Activated T-helper 17 cell treated with anti-CD3 and anti-CD28 coated beads, Interleukin-2, amount 50 U/mL, for 72 hours (primary cell): ENCODE measurements at regions not wholly inside any gene's neighbourhood (a gene's known extent, or its start where the extent isn't known, plus 50 kb on each side); places are given as distances from the start of the nearest gene placed in this dataset.
A peak's percentile ranks its signal among the peaks of the same experiment; 100 is the strongest.

Source experiments
- ATAC-seq: fragments of 150-1000 bp; cut with Tn5 transposase; replicated peaks from 2 replicates; pipeline ENCODE4 v1.10.0; 2021; ENCODE audit warnings: mild to moderate bottlenecking, moderate library complexity
- H3K27ac Mint-ChIP-seq: one replicate; pipeline ENCODE4 v1.8.0; 2022; ENCODE audit warnings: mixed read lengths
- H3K27me3 Mint-ChIP-seq: one replicate; pipeline ENCODE4 v1.8.0; 2022; ENCODE audit warnings: mixed read lengths
- H3K36me3 Mint-ChIP-seq: one replicate; pipeline ENCODE4 v1.8.0; 2022; ENCODE audit warnings: low read depth, mild to moderate bottlenecking, mixed read lengths
- H3K4me1 Mint-ChIP-seq: one replicate; pipeline ENCODE4 v1.8.0; 2022; ENCODE audit warnings: mixed read lengths
- H3K4me3 Mint-ChIP-seq: one replicate; pipeline ENCODE4 v1.8.0; 2022; ENCODE audit warnings: mild to moderate bottlenecking, mixed read lengths
- H3K9me3 Mint-ChIP-seq: one replicate; pipeline ENCODE4 v1.8.0; 2022; ENCODE audit warnings: mixed read lengths

DNA sequence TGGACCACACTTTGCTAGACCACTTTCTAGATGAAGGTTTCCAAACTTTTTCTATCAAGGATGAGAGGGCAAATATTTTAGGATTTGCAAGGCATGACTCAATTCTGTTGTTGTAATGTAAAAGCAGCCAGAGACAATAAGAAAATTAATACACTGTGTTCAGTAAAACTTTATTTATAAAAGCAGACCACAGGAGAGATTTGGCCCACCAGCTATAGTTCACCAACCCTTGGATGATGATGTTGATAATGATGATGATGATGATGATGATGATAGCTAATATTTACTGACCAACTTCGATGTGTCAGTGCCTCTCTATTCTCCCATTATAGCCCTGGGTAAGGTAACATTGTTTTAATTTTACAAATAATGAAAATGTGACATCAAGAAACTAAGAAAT is 156.5 kb downstream of the BTG1 start:
- H3K27me3 Mint-ChIP-seq, result no peaks in the 10 kb centered on the region
- H3K36me3 Mint-ChIP-seq, result no peaks in the 10 kb centered on the region
- H3K27ac Mint-ChIP-seq, result no peak overlapping the region
- peaks cover 9% of the 10 kb centered on the region for H3K4me1 Mint-ChIP-seq
- ATAC-seq, result no peak
- H3K9me3 Mint-ChIP-seq, result no peaks in the 10 kb centered on the region
- no peak overlapping the region for H3K4me3 Mint-ChIP-seq

DNA sequence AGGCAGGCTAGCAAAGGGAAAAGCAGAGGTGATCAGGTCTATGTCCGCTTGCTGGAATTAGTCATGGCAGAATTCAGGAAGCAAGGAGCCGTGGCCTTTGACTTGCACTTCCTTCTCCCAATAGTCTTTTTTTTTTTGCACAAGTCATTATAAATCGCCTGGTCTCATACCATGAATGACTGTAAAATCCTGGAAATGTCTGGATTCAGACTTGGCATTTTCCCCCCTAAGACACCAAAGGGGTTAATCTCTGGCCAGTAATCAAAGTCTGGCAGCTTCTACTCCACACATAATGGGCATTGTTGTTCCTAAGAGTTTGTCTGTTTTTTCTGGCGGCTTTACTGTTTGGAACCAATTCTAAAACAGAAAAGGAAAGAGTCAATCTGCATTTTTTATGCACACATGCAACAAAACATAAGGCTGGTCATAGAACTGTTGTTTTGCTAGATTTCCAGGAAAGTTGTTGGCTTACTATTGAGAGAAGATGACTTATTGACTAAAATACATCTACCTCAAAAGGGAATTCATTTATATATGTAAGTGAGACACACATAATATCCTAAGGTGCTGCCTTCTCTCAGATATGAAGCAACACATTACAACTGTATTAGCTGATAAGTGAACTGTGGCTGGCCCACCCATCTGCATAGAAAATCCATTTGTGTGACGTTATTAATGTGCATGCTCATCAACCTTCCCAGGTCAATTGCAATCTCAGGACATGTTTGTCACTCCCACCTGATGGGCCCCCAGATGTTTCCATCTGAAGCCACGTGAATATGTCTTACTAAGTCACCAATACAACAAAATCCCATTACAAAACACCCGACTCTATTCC is 157.3 kb downstream of the BTG1 start:
- Mint-ChIP-seq H3K27me3 (no peaks in the 10 kb centered on the region), H3K4me1 (peaks cover 9% of the 10 kb centered on the region), H3K27ac (no peak overlapping the region), H3K4me3 (no peak overlapping the region), H3K36me3 (no peaks in the 10 kb centered on the region), H3K9me3 (no peaks in the 10 kb centered on the region)
- no peak for ATAC-seq

DNA sequence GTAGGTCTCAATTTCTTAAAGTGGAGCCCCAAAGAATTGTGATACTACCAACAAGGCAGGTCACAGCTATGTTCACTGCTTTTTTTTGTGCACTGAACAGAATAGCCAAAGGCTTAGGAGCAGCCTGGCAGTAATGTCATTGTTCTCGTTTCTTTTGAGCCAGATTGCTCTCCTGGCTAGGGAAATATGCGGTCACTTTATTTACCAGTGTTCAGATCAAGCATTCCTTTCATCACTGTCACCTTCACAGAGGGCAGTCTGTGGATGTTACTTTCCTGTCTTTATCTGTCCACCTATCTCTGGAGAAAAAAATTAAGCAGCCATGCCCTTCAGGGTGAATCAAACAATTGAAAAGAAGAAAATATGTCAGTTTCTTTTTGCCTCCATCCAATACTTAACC is 159.6 kb downstream of the BTG1 start:
- Mint-ChIP-seq H3K36me3 (no peaks in the 10 kb centered on the region), H3K9me3 (no peaks in the 10 kb centered on the region), H3K27ac (no peak overlapping the region), H3K27me3 (no peaks in the 10 kb centered on the region), H3K4me3 (no peak overlapping the region), H3K4me1 (peaks cover 9% of the 10 kb centered on the region)
- peak; percentile 11 for ATAC-seq

DNA sequence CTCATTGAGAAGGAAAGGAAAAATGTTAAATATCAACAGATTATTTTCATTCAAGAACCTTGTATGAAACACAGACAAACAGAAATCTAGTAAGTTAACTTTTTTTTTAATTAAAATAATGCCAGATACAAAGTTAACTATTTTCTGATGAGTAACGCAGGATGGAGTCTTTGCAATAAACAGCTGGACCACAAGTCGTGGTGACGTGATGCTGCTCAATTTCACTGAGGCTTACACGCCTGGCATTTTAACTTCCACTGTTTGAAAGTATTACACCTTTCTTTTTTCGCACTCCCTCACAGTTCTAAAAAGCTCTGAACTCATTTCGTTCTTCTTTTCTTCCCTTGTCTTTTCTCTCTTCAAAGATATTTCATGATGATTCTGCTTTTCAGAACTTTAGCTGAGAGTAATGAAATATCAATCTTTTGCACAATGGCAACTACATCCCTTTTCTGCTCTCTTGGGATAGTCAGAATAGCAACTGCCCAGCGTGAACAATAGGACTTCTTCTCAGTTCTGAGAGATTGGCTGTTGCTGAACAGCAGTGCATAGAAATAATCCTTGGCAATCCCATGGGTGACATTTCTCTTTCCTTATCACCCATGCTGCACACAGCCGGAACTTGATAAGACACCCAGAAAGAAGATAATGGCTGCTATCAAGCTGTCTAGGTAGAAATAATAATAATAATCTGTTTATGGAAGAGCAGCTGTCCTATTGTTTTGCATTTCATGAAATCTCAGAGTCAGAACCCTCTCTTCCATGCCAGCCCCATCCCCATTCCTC is 160.5 kb downstream of the BTG1 start:
- Mint-ChIP-seq H3K27ac (no peak overlapping the region), H3K27me3 (no peaks in the 10 kb centered on the region), H3K36me3 (no peaks in the 10 kb centered on the region), H3K4me1 (peaks cover 4% of the 10 kb centered on the region), H3K9me3 (no peaks in the 10 kb centered on the region), H3K4me3 (no peak overlapping the region)
- ATAC-seq, result no peak

DNA sequence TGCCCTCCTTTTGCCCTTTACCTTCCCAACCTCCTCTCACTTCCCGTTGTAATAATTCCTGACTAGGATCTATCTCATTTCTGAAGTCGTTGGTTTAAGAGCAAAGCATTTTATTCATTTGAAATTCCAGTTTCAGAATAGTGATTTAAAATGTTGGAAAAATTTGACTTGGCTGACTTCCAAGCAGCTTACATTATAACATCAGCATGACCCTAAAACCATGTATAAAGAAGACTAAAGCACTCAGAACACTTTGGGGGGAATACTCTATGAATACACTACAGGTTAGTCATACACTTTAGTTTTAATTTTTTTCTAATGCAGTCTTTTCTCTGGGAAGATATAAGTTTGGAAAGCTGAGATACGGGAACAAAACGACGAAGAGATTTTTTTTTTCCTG is 161.1 kb downstream of the BTG1 start:
- ATAC-seq, result no peak
- no peaks in the 10 kb centered on the region for H3K27me3 Mint-ChIP-seq
- H3K4me3 Mint-ChIP-seq, result no peak overlapping the region

DNA sequence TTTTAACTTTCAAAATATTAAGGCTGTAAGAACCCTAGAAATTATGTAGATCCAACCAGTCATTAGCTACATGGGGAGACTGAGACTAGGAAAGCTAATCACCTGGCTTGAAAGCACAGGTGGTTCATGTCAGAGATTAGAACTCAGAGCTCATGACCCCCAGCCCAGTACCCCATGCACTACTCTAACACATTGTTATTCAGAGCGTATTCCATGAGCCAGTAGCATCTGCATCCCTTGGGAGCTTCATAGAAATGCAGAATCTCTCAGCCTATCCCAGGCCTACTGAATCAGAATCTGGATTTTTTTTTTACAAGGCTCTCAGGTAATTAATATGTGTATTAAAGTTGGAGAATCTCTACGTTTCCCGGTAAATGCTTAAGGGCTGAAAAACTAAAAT is 161.7 kb downstream of the BTG1 start:
- H3K27ac Mint-ChIP-seq, result no peak overlapping the region
- ATAC-seq, result no peak
- peaks cover 5% of the 10 kb centered on the region for H3K4me1 Mint-ChIP-seq
- H3K4me3 Mint-ChIP-seq, result no peak overlapping the region
- no peaks in the 10 kb centered on the region for H3K27me3 Mint-ChIP-seq
- H3K36me3 Mint-ChIP-seq, result no peaks in the 10 kb centered on the region
- H3K9me3 Mint-ChIP-seq, result no peaks in the 10 kb centered on the region

More for the DNA sequence above, 161.1 kb downstream of the BTG1 start:
- peaks cover 4% of the 10 kb centered on the region for H3K4me1 Mint-ChIP-seq
- H3K36me3 Mint-ChIP-seq, result no peaks in the 10 kb centered on the region
- H3K27ac Mint-ChIP-seq, result peak overlapping the region; percentile 37
- H3K9me3 Mint-ChIP-seq, result no peaks in the 10 kb centered on the region

DNA sequence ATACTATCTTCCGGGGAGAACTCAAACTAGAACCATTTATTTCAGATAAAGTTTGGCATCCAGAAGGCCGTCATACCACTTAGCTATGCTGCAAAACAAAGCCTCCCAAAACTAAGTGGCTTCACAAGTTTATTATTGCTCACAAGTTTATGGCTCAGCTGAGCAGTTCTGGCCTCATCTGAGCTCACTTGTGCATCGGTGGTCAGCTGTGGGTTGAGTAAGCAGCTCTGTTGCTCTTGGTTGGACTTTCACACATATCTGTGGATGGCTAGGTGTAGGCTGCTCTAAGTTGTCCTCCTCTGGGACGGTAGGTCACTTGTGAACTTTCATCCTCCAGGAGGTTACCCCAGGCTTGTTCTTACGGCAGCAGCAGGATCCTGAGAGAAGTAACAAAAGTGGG is 162.7 kb downstream of the BTG1 start:
- Mint-ChIP-seq H3K27ac (no peak overlapping the region), H3K36me3 (no peaks in the 10 kb centered on the region), H3K9me3 (no peaks in the 10 kb centered on the region), H3K27me3 (no peaks in the 10 kb centered on the region), H3K4me1 (peaks cover 15% of the 10 kb centered on the region), H3K4me3 (no peak overlapping the region)
- ATAC-seq, result no peak

DNA sequence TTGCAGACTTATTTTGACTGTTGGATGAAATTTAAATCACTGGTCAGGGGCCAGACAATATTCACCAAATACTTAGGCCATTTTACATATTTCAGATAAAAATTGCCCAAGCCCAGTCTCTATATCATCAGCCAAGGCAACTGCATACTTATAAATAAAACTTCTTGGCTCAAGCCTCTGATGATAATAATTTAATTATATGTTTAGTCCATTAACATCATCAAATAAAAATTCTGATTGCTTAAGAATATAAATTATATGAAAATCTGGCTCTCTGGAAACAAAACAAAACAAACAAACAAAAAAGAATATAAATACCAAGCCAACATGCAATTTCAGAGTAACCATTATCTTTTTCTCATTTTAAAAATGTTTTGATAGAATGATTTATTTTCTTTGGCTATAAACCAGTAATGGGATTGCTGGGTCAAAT is 165.2 kb downstream of the BTG1 start:
- peaks cover 20% of the 10 kb centered on the region for H3K4me1 Mint-ChIP-seq
- no peak for ATAC-seq

DNA sequence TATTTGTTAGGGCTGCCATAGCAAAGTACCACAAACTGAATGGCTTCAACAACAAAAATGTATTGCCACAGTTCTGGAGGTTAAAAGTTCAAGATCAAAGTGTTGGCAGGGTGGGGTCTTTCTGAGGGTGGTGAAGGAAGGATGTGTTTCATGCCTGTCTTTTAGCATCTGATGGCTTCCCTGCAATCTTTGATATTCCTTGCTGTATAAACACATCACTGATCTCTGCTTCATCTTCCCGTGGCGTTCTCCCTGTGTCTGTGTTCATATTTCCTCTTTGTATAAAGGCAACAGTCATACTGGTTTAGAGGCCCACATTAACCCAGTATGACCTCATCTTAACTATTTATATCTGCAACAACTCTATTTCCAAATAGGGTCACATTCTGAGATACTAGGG is 167.5 kb downstream of the BTG1 start:
- ATAC-seq, result peak; percentile 82
- H3K27me3 Mint-ChIP-seq, result no peaks in the 10 kb centered on the region
- H3K9me3 Mint-ChIP-seq, result no peaks in the 10 kb centered on the region
- H3K36me3 Mint-ChIP-seq, result no peaks in the 10 kb centered on the region
- H3K27ac Mint-ChIP-seq, result peak overlapping the region; percentile 53
- peaks cover 17% of the 10 kb centered on the region for H3K4me1 Mint-ChIP-seq
- peak overlapping the region; percentile 32 for H3K4me3 Mint-ChIP-seq

More for the DNA sequence above, 165.2 kb downstream of the BTG1 start:
- no peak overlapping the region for H3K4me3 Mint-ChIP-seq
- no peaks in the 10 kb centered on the region for H3K36me3 Mint-ChIP-seq
- H3K27ac Mint-ChIP-seq, result no peak overlapping the region
- H3K9me3 Mint-ChIP-seq, result no peaks in the 10 kb centered on the region
- no peaks in the 10 kb centered on the region for H3K27me3 Mint-ChIP-seq

DNA sequence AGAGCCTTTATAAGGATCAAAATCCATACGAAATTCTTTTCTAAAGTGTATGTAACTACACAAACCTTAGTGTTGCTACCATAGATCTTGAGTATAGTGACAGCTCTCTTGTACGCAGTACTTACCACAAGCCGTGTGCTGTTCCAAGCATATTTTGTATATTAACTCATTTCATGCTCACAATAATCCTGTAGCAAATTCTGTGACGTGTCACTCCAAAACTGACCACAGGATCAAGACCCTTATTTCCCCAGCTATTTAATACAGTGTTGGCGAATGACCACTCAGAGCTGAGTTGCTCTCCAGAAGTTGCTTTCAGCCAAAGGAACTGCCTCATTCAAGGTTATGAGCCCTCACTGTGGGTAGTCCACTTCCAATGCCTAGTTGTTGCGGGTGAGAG is 169.8 kb downstream of the BTG1 start:
- no peak overlapping the region for H3K4me3 Mint-ChIP-seq
- no peaks in the 10 kb centered on the region for H3K27me3 Mint-ChIP-seq
- H3K4me1 Mint-ChIP-seq, result peaks cover 17% of the 10 kb centered on the region
- H3K9me3 Mint-ChIP-seq, result no peaks in the 10 kb centered on the region
- no peaks in the 10 kb centered on the region for H3K36me3 Mint-ChIP-seq
- no peak for ATAC-seq
- no peak overlapping the region for H3K27ac Mint-ChIP-seq

DNA sequence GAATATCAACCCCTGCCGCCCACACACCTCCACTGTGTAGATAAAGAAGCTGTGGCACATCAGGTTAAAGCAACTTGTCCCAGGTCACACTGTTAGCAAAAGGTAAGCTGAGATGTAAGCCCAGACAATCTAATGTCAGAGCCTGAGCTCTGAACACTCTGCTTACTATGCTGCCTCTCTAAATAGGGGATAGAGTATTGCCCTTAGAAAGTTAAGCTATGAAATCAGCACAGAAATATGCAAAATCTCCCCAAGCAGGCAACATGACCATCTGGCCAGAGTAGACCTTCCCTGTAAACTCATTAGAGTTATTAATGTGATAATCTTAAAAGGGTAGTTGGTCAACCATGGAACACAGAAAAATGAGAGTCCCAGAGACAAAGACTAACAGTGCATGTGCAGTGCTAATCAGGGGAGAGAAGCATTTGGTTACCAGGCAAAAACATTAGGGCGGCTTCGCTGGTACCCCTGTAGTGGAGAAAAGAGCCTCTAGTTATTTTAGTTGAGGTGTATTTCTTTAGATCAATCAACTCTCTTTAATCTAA is 171.0 kb downstream of the BTG1 start:
- no peak for ATAC-seq
- Mint-ChIP-seq H3K27ac (no peak overlapping the region), H3K4me1 (peaks cover 17% of the 10 kb centered on the region), H3K27me3 (no peaks in the 10 kb centered on the region), H3K9me3 (no peaks in the 10 kb centered on the region), H3K36me3 (no peaks in the 10 kb centered on the region), H3K4me3 (no peak overlapping the region)

DNA sequence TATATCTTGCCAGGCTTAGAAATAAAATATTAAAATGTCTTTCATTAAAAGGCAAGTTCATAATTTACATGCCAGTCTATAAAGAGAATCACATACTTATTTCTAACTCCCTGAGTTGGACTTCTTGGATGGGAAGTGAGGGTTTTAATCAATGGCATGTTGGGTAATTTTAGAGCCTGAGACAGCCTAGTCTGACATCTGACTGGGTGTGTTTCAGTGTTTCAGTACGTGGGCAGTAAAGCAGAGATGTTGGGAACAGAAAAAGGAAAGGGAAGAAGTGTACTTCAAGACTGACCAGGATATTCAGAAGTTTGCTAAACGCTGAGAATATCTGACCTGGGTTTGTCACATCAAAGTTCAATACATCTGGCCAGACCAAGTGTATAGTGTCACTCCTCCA is 171.8 kb downstream of the BTG1 start:
- Mint-ChIP-seq H3K27ac (no peak overlapping the region), H3K4me3 (no peak overlapping the region), H3K4me1 (peaks cover 15% of the 10 kb centered on the region), H3K27me3 (no peaks in the 10 kb centered on the region), H3K9me3 (no peaks in the 10 kb centered on the region), H3K36me3 (no peaks in the 10 kb centered on the region)
- ATAC-seq, result no peak

DNA sequence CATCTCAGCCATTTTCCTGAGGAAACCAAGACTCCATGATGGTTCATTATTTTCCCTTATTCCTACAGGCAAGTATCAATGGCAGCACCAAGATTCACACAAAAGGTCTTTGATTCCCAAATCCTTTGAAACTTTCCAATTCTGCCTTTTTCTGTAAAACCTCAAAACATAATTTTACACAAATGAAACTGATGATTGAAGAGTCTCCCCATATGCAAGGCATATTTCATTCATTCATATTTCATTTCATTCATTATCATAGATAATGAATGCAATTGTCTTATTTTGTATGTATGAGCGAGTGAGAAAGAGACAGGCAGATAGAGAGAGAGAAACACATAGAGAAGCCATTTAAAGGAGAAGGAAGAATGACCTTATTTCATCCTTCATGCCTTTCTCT is 172.8 kb downstream of the BTG1 start:
- no peak for ATAC-seq
- peaks cover 6% of the 10 kb centered on the region for H3K4me1 Mint-ChIP-seq
- no peaks in the 10 kb centered on the region for H3K27me3 Mint-ChIP-seq
- H3K4me3 Mint-ChIP-seq, result no peak overlapping the region
- H3K9me3 Mint-ChIP-seq, result no peaks in the 10 kb centered on the region
- no peaks in the 10 kb centered on the region for H3K36me3 Mint-ChIP-seq
- H3K27ac Mint-ChIP-seq, result no peak overlapping the region

DNA sequence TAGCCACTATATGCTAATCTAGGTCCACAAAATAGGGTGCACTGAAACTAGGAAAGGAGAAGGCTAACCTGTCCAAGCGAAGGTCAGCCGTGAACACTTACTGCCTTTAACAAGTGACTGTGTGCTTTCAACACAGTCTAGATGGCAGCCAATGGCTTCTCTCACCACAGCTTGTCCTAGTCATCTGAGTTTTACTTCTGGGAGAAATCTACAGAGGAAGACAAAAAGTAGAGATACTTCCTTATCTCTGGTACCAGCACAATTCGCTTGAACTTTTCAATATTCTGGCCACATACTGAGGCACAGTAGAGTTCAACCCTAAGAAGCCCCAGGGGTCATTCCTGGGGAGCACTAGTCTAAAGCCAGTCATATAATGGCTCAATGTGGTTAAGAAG is 176.9 kb downstream of the BTG1 start:
- Mint-ChIP-seq H3K9me3 (no peaks in the 10 kb centered on the region), H3K4me3 (no peak overlapping the region), H3K36me3 (no peaks in the 10 kb centered on the region), H3K27ac (no peak overlapping the region), H3K4me1 (no peaks in the 10 kb centered on the region), H3K27me3 (no peaks in the 10 kb centered on the region)
- ATAC-seq, result no peak
